Gastroesophageal sphincter (tissue), 3 donors: ENCODE measurements at regions not wholly inside any gene's neighbourhood (a gene's known extent, or its start where the extent isn't known, plus 50 kb on each side); places are given as distances from the start of the nearest gene placed in this dataset.

ENCODE experiments used
- EP300 ChIP-seq: sonication (generic); formaldehyde crosslinking; IDR thresholded peaks from one replicate; pipeline ENCODE4 v1.6.1; 2017; ENCODE audit warnings: antibody characterized with exemption, mild to moderate bottlenecking
- POLR2A ChIP-seq, 2 donors: fragments of 450-650 bp; IDR thresholded peaks; one replicate each; pipeline ENCODE4 v1.6.1; 2017; ENCODE audit warnings: antibody characterized with exemption in 2 of 2, mild to moderate bottlenecking in 2 of 2, moderate library complexity in 1 of 2
- TF ChIP-seq, protein P1 (sequence below), 4 experiments: fragments of 200-600 bp in 2 of 4; fragments of 450-650 bp in 2 of 4; sonication (generic) in 1 of 4; IDR thresholded peaks; one replicate each; pipeline ENCODE4 v1.5.1; 2017 to 2019; ENCODE audit warnings: antibody characterized with exemption in 4 of 4, mild to moderate bottlenecking in 2 of 4, moderate library complexity in 2 of 4

DNA sequence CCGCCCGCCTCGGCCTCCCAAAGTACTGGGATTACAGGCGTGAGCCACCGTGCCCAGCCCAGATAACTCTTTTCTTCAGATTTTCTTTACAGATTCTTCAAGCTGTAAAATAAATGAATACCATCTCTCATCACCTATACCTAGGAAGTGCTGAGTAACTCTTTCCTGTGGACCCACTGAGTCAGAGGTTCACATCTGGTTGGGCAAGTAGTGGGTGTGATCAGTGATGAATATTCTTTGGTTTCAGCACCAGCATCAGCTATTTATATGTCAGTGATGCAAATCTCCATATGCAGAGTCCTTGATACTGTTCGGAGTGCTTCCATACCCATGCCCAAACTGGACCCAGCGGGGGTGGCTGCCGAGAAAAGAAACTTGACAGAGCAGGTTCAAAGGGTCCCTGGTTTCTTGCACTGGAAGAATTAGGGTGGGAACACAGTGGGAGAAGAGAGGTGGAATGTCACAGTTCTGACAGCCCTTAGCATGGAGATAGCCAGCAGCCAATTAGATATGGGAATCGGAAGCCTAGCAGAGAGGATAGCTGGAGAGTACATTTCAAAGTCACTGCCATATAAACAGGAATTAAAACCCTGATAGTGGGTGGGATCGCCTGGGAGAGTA is 64.9 kb upstream of the DDR1 start:
- TF ChIP-seq, protein P1, sequence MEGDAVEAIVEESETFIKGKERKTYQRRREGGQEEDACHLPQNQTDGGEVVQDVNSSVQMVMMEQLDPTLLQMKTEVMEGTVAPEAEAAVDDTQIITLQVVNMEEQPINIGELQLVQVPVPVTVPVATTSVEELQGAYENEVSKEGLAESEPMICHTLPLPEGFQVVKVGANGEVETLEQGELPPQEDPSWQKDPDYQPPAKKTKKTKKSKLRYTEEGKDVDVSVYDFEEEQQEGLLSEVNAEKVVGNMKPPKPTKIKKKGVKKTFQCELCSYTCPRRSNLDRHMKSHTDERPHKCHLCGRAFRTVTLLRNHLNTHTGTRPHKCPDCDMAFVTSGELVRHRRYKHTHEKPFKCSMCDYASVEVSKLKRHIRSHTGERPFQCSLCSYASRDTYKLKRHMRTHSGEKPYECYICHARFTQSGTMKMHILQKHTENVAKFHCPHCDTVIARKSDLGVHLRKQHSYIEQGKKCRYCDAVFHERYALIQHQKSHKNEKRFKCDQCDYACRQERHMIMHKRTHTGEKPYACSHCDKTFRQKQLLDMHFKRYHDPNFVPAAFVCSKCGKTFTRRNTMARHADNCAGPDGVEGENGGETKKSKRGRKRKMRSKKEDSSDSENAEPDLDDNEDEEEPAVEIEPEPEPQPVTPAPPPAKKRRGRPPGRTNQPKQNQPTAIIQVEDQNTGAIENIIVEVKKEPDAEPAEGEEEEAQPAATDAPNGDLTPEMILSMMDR (IDR thresholded peaks at IDR 0.05), result no peak
- no peak for TF ChIP-seq EP300
- TF ChIP-seq POLR2A (IDR thresholded peaks at IDR 0.05), result no peak
